ENCODE measurements at regions not wholly inside any gene's neighbourhood (a gene's known extent, or its start where the extent isn't known, plus 50 kb on each side); places are given as distances from the start of the nearest gene placed in this dataset.
"Not testable (repeated sequence)": the region's sequence is repeated elsewhere in the genome, so short reads cannot be mapped to it uniquely, and the experiment has no call there.

DNA sequence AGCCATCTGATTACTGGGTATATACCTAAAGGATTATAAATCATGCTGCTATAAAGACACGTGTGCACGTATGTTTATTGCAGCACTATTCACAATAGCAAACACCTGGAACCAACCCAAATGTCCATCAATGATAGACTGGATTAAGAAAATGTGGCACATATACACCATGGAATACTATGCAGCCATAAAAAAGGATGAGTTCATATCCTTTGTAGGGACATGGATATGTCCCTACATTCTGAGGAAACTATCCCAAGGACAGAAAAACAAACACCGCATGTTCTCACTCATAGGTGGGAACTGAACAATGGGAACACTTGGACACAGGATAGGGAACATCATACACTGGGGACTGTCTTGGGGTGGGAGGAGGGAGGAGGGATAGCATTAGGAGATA lies 165.7 kb downstream of the CETN3 start:
- TF ChIP-seq, protein P1, sequence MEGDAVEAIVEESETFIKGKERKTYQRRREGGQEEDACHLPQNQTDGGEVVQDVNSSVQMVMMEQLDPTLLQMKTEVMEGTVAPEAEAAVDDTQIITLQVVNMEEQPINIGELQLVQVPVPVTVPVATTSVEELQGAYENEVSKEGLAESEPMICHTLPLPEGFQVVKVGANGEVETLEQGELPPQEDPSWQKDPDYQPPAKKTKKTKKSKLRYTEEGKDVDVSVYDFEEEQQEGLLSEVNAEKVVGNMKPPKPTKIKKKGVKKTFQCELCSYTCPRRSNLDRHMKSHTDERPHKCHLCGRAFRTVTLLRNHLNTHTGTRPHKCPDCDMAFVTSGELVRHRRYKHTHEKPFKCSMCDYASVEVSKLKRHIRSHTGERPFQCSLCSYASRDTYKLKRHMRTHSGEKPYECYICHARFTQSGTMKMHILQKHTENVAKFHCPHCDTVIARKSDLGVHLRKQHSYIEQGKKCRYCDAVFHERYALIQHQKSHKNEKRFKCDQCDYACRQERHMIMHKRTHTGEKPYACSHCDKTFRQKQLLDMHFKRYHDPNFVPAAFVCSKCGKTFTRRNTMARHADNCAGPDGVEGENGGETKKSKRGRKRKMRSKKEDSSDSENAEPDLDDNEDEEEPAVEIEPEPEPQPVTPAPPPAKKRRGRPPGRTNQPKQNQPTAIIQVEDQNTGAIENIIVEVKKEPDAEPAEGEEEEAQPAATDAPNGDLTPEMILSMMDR (IDR thresholded peaks at IDR 0.05): not testable (repeated sequence)
- not testable (repeated sequence) for TF ChIP-seq POLR2AphosphoS5, POLR2A, EP300 (IDR thresholded peaks at IDR 0.05)

All from stomach (tissue), 4 donors.